AML-193 (cell line): ENCODE measurements at regions not wholly inside any gene's neighbourhood (a gene's known extent, or its start where the extent isn't known, plus 50 kb on each side); places are given as distances from the start of the nearest gene placed in this dataset.
"Not testable (repeated sequence)": the region's sequence is repeated elsewhere in the genome, so short reads cannot be mapped to it uniquely, and the experiment has no call there.

ENCODE experiments used
- DNase-seq, 2 experiments: peaks; one replicate each; lab custom pipeline; 2025; lab: John Stamatoyannopoulos, UW

DNA sequence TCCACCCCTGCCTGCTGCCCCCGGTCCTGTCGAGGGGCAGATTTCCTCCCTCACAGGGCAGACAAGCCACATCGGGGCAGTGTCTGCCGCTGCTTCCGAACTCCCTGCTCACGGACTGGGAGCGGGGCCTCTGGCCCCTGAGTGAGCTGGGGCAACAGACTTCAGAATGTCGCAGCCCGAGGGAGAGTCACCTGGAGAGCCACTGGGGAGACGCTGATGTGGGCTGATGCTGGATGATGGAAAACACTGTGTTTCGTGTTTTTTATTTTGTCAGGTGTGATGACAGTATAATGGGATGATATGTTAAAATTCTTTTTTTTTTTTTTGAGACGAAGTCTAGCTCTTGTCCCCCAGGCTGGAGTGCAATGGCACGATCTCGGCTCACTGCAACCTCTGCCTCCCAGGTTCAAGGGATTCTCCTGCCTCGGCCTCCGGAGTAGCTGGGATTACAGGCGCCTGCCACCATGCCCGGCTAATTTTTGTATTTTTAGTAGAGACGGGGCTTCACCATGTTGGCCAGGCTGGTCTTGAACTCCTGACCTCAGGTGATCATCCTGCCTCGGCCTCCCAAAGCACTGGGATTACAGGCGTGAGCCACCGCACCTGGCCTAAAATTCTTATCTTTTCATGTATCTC is 52.1 kb upstream of the SEPTIN5 start:
- DNase-seq: not testable (repeated sequence)

DNA sequence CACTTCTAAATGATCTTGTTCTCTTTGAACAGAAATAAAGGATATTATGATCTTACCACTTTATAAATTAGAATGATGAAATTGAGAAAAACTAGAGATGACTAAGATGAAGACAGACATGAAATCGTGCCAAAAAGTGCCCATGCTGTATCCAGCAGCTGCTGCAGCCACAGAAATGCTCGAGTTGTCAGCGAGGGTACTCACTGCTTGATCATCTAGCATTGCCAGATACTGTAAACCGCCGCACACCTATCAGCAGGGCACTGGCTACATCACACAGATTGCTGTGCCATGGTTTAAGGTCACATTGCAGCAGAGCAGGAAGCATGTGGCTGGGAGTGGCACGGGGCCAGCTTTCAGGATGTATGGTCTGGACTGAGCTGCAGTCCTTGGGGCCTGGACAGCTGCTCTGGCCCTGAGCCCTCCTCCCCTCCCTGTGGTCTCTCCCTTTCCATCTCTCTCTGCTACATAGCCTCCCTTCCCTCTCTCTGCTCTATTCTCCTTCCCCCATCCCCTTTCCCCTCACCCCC is 51.0 kb upstream of the SEPTIN5 start:
- DNase-seq: peak; percentile 85 to 90

DNA sequence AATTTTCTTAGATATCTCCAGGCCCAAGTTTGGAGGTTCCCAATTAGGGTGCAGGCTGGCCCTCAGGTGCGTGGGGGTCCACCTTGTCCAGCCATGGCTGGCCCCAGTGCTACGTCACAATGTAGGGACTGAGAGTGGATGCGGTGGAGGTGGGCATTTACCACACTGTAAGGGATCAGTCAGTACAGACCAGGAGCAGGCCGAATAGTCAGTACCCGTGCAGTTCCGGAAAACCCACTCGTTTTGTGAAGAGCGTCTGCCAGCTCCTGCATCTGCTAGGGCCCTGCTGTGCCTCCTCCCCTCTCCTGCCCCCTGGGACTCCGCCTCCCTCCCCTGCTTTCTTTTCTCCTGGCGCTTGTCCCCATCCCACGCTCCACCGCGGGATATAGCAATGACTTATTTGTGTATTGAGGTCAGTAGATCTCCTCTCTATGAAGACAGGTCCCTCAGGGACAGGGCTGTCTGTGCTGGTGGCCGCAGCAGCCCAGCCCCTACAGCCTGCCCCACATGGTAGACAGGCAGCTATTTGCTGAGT is 50.4 kb upstream of the SEPTIN5 start:
- no peak for DNase-seq

DNA sequence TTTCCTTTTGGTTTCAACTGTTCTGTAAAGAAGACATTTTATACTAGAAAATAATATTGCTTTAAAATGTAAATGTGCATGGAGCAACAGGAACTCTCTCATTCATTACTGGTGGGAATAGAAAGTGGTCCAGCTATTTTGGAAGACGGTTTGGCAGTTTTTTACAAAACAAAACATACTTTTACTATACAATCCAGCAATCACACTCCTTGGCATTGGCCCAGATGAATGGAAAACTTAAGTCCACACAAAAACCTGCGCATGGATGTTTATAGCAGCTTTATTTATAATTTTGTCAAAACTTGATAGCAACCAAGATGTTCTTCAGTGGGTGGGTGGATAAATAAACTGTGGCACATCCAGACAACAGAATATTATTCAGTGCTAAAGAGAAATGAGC is 49.9 kb upstream of the SEPTIN5 start:
- DNase-seq: no peak
